HCT116 (cell line): ENCODE measurements at regions not wholly inside any gene's neighbourhood (a gene's known extent, or its start where the extent isn't known, plus 50 kb on each side); places are given as distances from the start of the nearest gene placed in this dataset.
"Not testable (repeated sequence)": the region's sequence is repeated elsewhere in the genome, so short reads cannot be mapped to it uniquely, and the experiment has no call there.

Source experiments
- ATAC-seq: fragments of 200-7000 bp; cut with Tn5 transposase; 2 replicates; pipeline ENCODE4 v1.9.1; 2020; ENCODE audit warnings: mild to moderate bottlenecking, moderate library complexity
- BruUV-seq: library from RNA; stranded (reverse); fragments of 400-500 nt; replicated peaks from 2 replicates; lab custom pipeline; 2021; lab: Mats Ljungman, UMichigan
- CTCF ChIA-PET: fragments of 300-600 bp; sonication (Branson Sonifier 250); formaldehyde crosslinking; loops from one replicate; lab custom pipeline; 2021; ENCODE audit warnings: antibody characterized with exemption; lab: Charles Lee
- POLR2A ChIA-PET: fragments of 300-600, 350-600 bp; sonication (Branson Sonifier 250); formaldehyde crosslinking; loops from one replicate; lab custom pipeline; 2021; ENCODE audit warnings: antibody characterized with exemption; lab: Charles Lee
- RAD21 ChIA-PET, 2 experiments: fragments of 300-600 bp; sonication (Branson Sonifier 250); formaldehyde crosslinking; loops; one replicate each; lab custom pipeline; 2023; ENCODE audit warnings: low total read pairs in 2 of 2; ENCODE audit not compliant: uncharacterized antibody in 2 of 2, unreplicated experiment in 2 of 2, low non-redundant PET in 1 of 2; lab: Charles Lee
- DNase-seq: peaks from one replicate; pipeline ENCODE4 v3.0.0-alpha.2; 2010; ENCODE audit warnings: low read depth, low spot score
- H2AFZ ChIP-seq: fragments of 200-600 bp; shearing (Covaris generic), sonication (generic); 2 replicates; pipeline ENCODE4 v1.6.1; 2017; ENCODE audit warnings: low read depth, mixed run types, mixed read lengths, antibody characterized with exemption, low read length; ENCODE audit not compliant: poor library complexity, severe bottlenecking
- H3K27ac ChIP-seq: 2 replicates; pipeline ENCODE4 v1.5.1; 2012; ENCODE audit warnings: low read depth, low read length
- H3K27me3 ChIP-seq: fragments of 200-600 bp; sonication (generic); 2 replicates; pipeline ENCODE4 v1.6.1; 2016; ENCODE audit warnings: mixed run types, low read length, mixed read lengths; ENCODE audit not compliant: insufficient read depth
- H3K36me3 ChIP-seq, 2 experiments: fragments of 200-500 bp in 1 of 2; fragments of 200-600 bp in 1 of 2; sonication (Bioruptor generic) in 1 of 2; sonication (generic) in 1 of 2; 2 replicates each; pipeline versions ENCODE4 v1.5.1 to v1.6.1; 2014 to 2016; ENCODE audit warnings: low read length in 2 of 2, inconsistent platforms in 1 of 2, mixed read lengths in 1 of 2, mixed run types in 1 of 2; ENCODE audit not compliant: insufficient read depth in 2 of 2, control insufficient read depth in 1 of 2
- H3K4me1 ChIP-seq, 2 experiments: fragments of 200-600 bp in 1 of 2; sonication (generic) in 1 of 2; 2 replicates each; pipeline versions ENCODE4 v1.5.1 to v1.6.1; 2012 to 2017; ENCODE audit warnings: low read length in 2 of 2, inconsistent platforms in 1 of 2, mild to moderate bottlenecking in 1 of 2, mixed read lengths in 1 of 2, mixed run types in 1 of 2, moderate library complexity in 1 of 2; ENCODE audit not compliant: insufficient read depth in 2 of 2, control insufficient read depth in 1 of 2
- H3K4me2 ChIP-seq: fragments of 200-600 bp; sonication (generic); 2 replicates; pipeline ENCODE4 v1.6.1; 2017; ENCODE audit warnings: mixed run types, low read length, mixed read lengths
- H3K4me3 ChIP-seq, 2 experiments: fragments of 200-600 bp in 1 of 2; sonication (generic) in 1 of 2; replicated peaks in 1 of 2; 2 replicates each; pipeline ENCODE4 v1.5.1; 2011 to 2016; ENCODE audit warnings: low read length in 2 of 2, control low read depth in 1 of 2, low read depth in 1 of 2, mild to moderate bottlenecking in 1 of 2, mixed read lengths in 1 of 2, mixed run types in 1 of 2
- H3K79me2 ChIP-seq: fragments of 200-600 bp; sonication (generic); 2 replicates; pipeline ENCODE4 v1.6.1; 2017; ENCODE audit warnings: mild to moderate bottlenecking, mixed run types, low read length, moderate library complexity, mixed read lengths; ENCODE audit not compliant: insufficient read depth
- H3K9ac ChIP-seq: fragments of 200-600 bp; sonication (generic); 2 replicates; pipeline ENCODE4 v1.6.1; 2016; ENCODE audit warnings: low read length, mixed read lengths
- H3K9me2 ChIP-seq: fragments of 200-600 bp; sonication (generic), shearing (Covaris generic); 2 replicates; pipeline ENCODE4 v1.6.1; 2017; ENCODE audit warnings: mixed run types, mild to moderate bottlenecking, moderate library complexity; ENCODE audit not compliant: insufficient read depth
- H3K9me3 ChIP-seq, 2 experiments: fragments of 200-500 bp in 1 of 2; fragments of 200-600 bp in 1 of 2; sonication (Bioruptor generic) in 1 of 2; sonication (generic) in 1 of 2; 2 replicates each; pipeline ENCODE4 v1.6.1; 2014 to 2017; ENCODE audit warnings: low read length in 2 of 2, mixed read lengths in 2 of 2, inconsistent platforms in 1 of 2, low read depth in 1 of 2, mild to moderate bottlenecking in 1 of 2, mixed run types in 1 of 2, moderate library complexity in 1 of 2; ENCODE audit not compliant: control insufficient read depth in 1 of 2, insufficient read depth in 1 of 2
- H4K20me1 ChIP-seq: fragments of 200-600 bp; sonication (generic), shearing (Covaris generic); 2 replicates; pipeline ENCODE4 v1.6.1; 2017; ENCODE audit warnings: mixed run types, mild to moderate bottlenecking, moderate library complexity; ENCODE audit not compliant: insufficient read depth
- ATF3 ChIP-seq: IDR thresholded peaks from 2 replicates; pipeline ENCODE4 v1.6.1; 2012
- CEBPB ChIP-seq: IDR thresholded peaks from 2 replicates; pipeline ENCODE4 v1.6.1; 2012; ENCODE audit warnings: low read depth
- ELF1 ChIP-seq: IDR thresholded peaks from 2 replicates; pipeline ENCODE4 v1.6.1; 2012; ENCODE audit warnings: low read depth, borderline replicate concordance
- EZH2phosphoT487 ChIP-seq: fragments of 200-600 bp; IDR thresholded peaks from 2 replicates; pipeline ENCODE4 v1.6.1; 2018; ENCODE audit warnings: antibody characterized with exemption, borderline replicate concordance
- SIN3A ChIP-seq: IDR thresholded peaks from 2 replicates; pipeline ENCODE4 v1.6.1; 2012; ENCODE audit warnings: low read depth
- TCF7L2 ChIP-seq: IDR thresholded peaks from 2 replicates; pipeline ENCODE4 v1.7.0; 2011; ENCODE audit warnings: borderline replicate concordance, inconsistent platforms; ENCODE audit not compliant: insufficient read depth, insufficient read length; ENCODE audit errors: extremely low read depth
- ZBTB33 ChIP-seq: IDR thresholded peaks from 2 replicates; pipeline ENCODE4 v1.6.1; 2011; ENCODE audit warnings: mild to moderate bottlenecking, low read length, moderate library complexity; ENCODE audit not compliant: insufficient replicate concordance; ENCODE audit errors: extremely low read depth
- ZFX ChIP-seq: fragments of 450-650 bp; IDR thresholded peaks from 2 replicates; pipeline ENCODE4 v1.6.1; 2017
- intact Hi-C: fragments of 100-400 bp; cut with micrococcal nuclease; formaldehyde crosslinking; loops from 2 replicates; pipeline ENCODE4 v1.10.0; 2022

GRCh38 chr6:141048451-141048850 is 1084.3 kb upstream of the GJE1 start:
- Histone ChIP-seq H3K36me3 (no peaks in the 10 kb centered on the region), H2AFZ (no peak overlapping the region), H3K4me3 (no peak overlapping the region), H3K27me3 (no peaks in the 10 kb centered on the region), H3K4me1 (no peaks in the 10 kb centered on the region), H3K4me2 (no peak overlapping the region), H4K20me1 (no peaks in the 10 kb centered on the region; the same call in 1 of the 2 replicates), H3K9me3 (no peaks in the 10 kb centered on the region), H3K27ac (no peak overlapping the region), H3K9ac (no peak overlapping the region), H3K9me2 (0 out of 2 replicates have a peak, but pooled peaks cover 4% of the 10 kb centered on the region), H3K79me2 (no peaks in the 10 kb centered on the region)
- BruUV-seq: no TSS peak
- ATAC-seq (no peak), DNase-seq (no peak)
- ChIA-PET POLR2A (no interaction called here), RAD21 (interaction anchor here in 1 of 2 experiments (0.5 kb wide), 1 partner anchor 304 kb away, joined by 4 read pairs; no protein-coding TSS in a partner anchor), CTCF (no interaction called here)
- TF ChIP-seq TCF7L2 (no peak), ATF3 (no peak), ZFX (no peak), SIN3A (no peak), CEBPB (no peak), ZBTB33 (no peak), EZH2phosphoT487 (no peak), ELF1 (no peak)
- intact Hi-C loops: no loop called here

GRCh38 chr6:141046496-141046895 is 1086.2 kb upstream of the GJE1 start:
- DNase-seq, CTCF ChIA-PET, BruUV-seq, H2AFZ ChIP-seq, H4K20me1 ChIP-seq, H3K9ac ChIP-seq, H3K27me3 ChIP-seq, H3K36me3 ChIP-seq, RAD21 ChIA-PET, H3K79me2 ChIP-seq, POLR2A ChIA-PET, H3K9me3 ChIP-seq, H3K4me3 ChIP-seq, ATAC-seq, H3K4me2 ChIP-seq, H3K9me2 ChIP-seq, H3K27ac ChIP-seq, H3K4me1 ChIP-seq, intact Hi-C loops: not testable (repeated sequence)
